ENCODE measurements at regions not wholly inside any gene's neighbourhood (a gene's known extent, or its start where the extent isn't known, plus 50 kb on each side); places are given as distances from the start of the nearest gene placed in this dataset.

DNA sequence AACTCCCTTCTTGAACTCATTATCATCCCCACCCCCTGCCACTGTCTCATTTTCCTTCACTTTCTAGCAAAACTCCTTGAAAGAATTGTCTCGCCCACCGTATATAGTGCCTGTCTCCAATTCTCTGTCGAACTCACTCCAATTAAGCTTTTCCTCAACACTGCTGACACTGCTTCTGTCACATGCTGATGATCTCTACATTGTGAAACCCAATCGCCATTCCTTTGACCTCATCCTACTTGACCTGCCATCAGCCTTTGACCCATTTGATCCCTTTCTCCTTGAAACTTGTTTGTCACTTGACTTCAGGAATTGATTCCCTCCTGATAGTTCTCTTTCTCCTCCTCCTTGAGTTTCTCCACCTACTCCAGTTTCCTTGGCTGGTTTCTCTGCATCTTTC is 54.8 kb downstream of the CCDC71L start:
- Histone ChIP-seq H3K36me3 (no peaks in the 10 kb centered on the region), H3K4me3 (ENCODE audit: low read depth, low read length) (no peak overlapping the region), H3K27me3 (no peaks in the 10 kb centered on the region), H3K9me3 (no peaks in the 10 kb centered on the region), H3K4me1 (peaks cover 11% of the 10 kb centered on the region)
- no peak for DNase-seq
- TF ChIP-seq, protein P1, sequence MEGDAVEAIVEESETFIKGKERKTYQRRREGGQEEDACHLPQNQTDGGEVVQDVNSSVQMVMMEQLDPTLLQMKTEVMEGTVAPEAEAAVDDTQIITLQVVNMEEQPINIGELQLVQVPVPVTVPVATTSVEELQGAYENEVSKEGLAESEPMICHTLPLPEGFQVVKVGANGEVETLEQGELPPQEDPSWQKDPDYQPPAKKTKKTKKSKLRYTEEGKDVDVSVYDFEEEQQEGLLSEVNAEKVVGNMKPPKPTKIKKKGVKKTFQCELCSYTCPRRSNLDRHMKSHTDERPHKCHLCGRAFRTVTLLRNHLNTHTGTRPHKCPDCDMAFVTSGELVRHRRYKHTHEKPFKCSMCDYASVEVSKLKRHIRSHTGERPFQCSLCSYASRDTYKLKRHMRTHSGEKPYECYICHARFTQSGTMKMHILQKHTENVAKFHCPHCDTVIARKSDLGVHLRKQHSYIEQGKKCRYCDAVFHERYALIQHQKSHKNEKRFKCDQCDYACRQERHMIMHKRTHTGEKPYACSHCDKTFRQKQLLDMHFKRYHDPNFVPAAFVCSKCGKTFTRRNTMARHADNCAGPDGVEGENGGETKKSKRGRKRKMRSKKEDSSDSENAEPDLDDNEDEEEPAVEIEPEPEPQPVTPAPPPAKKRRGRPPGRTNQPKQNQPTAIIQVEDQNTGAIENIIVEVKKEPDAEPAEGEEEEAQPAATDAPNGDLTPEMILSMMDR (IDR thresholded peaks at IDR 0.05; ENCODE audit: low read depth, low read length) = no peak

DNA sequence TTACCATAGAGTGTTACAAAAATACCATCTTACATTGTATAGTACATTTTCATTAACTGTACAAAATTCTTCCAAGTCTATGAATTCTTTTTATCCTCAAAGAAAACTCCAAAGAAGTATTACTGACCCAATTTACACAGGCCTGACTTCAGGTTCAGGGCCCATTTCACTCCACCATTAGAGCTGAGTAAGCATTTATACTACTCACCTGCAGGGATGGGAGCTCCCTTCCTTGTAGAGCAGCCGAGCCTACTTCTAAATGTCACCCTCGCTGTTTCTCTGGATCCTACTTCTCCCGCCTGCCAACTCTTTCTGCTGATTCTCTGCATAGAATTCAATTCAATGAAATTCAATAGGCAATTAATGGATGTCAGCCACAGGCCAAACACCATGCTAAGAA is 56.0 kb downstream of the CCDC71L start:
- TF ChIP-seq, protein P1 (IDR thresholded peaks at IDR 0.05; ENCODE audit: low read depth, low read length) = no peak
- H3K27me3 ChIP-seq = no peaks in the 10 kb centered on the region
- peaks cover 11% of the 10 kb centered on the region for H3K4me1 ChIP-seq
- no peaks in the 10 kb centered on the region for H3K36me3 ChIP-seq
- H3K9me3 ChIP-seq = no peaks in the 10 kb centered on the region
- no peak overlapping the region for H3K4me3 ChIP-seq (ENCODE audit: low read depth, low read length)
- DNase-seq = no peak

DNA sequence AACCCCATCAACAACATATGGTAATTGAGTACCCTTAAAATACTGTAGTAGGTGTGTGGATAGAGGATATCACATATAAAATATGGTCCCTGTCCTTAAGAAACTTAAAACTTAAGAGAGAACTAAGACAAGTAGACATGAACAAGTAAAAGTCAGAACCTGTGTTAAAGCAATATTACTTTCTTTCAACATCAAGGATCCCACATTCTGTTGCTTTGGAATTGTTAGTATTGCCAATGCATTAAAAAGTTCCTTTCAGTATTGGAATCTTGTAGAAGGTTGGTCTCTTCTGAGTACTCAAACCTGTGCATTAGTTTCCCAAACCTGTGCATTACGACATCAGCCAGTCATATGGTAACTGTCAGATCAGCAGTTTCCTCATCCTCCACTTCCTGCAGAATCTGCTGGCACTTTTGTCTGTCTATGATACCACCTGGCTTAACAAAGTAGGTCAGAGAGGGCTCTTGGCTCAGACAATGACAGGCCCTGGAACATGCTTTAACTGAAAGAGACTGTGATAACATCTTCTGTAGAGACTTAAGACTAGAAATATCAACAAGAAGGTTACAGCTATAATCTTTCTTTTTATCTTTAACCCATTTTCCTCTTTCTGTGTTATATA is 56.5 kb downstream of the CCDC71L start:
- Histone ChIP-seq H3K27me3 (no peaks in the 10 kb centered on the region), H3K36me3 (no peaks in the 10 kb centered on the region), H3K9me3 (no peaks in the 10 kb centered on the region), H3K4me1 (peaks cover 11% of the 10 kb centered on the region), H3K4me3 (ENCODE audit: low read depth, low read length) (no peak overlapping the region)
- TF ChIP-seq, protein P1 (IDR thresholded peaks at IDR 0.05; ENCODE audit: low read depth, low read length) = no peak
- DNase-seq = no peak

DNA sequence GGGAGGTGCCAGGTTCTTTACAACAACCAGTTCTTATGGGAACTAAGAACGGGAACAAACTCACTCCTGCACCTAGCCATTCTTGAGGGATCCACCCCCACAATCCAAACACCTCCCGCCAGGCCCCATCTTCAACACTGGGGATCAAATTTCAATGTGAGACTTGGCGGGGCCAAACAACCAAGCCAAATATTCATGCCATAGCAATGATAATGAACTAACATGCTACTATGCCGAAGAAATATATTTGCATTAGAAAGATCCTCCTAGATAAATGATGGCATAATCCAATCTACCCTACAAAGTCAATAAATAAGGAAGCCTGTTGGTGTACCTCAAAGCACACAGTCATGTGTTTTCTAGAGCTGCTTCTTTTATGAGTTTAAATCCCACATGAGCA is 57.6 kb downstream of the CCDC71L start:
- TF ChIP-seq, protein P1 (IDR thresholded peaks at IDR 0.05; ENCODE audit: low read depth, low read length) = no peak
- Histone ChIP-seq H3K9me3 (no peaks in the 10 kb centered on the region), H3K27me3 (no peaks in the 10 kb centered on the region), H3K4me3 (ENCODE audit: low read depth, low read length) (no peak overlapping the region), H3K36me3 (no peaks in the 10 kb centered on the region), H3K4me1 (peaks cover 12% of the 10 kb centered on the region)
- no peak for DNase-seq

DNA sequence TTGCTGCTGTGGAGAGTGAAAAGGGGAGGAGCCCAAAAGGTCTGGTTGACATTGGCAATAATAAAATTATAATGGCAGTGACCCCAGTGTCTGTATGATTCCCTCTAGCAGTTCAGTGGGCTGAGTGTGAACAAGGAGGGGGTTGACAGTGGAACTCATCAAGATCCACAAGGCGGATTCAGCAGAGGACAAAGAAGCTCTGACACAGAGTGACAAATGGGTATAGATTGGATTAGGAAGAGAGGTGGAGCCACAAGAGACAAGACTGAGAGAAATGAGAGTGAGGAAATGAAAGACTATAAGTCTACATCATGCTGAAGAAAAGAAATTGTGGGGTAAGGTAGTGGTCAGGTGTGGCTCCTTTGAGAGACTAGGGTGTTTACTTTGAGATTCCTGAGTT is 58.9 kb downstream of the CCDC71L start:
- TF ChIP-seq, protein P1 (IDR thresholded peaks at IDR 0.05; ENCODE audit: low read depth, low read length) = no peak

DNA sequence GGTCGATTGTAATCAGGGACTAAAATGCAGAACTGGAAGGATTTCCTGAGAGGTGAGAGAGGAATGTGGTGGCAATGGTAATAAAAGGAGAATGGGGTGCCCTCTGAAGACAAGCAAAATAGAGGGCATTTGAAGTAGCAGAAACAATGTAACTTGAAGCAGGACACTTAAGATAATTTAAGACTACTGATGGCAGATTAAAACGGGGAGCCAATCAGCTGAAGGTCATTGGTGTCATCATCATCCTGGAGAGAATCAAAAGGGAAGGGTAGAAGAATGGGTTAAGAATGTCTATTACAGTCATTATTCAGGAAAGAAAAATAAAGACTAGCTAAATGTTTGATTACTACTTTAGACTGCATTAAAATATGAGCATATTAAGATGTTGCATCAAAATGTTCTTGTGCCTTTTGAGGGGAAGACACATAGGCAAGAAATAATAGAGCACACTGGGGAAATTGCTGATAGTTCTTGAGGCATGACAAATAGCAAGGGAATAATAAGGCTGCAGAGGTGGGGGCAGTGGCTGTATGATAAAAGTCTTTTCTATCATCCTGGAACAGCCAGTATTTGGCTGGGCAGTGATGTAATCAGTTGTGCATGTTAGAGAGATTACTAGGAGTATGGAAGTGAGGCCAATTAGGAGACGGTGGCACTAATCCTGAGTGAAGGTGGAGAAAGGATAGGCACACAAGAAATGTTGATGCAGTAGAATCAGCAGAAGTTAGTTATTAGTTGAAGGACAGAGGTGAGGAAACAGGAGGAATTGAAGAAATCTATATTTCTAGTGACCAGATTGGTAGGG is 60.2 kb downstream of the CCDC71L start:
- DNase-seq = no peak
- Histone ChIP-seq H3K27me3 (no peaks in the 10 kb centered on the region), H3K9me3 (no peaks in the 10 kb centered on the region), H3K36me3 (no peaks in the 10 kb centered on the region), H3K4me1 (peaks cover 4% of the 10 kb centered on the region; the same call in 1 of the 2 replicates), H3K4me3 (ENCODE audit: low read depth, low read length) (no peak overlapping the region)
- TF ChIP-seq, protein P1 (IDR thresholded peaks at IDR 0.05; ENCODE audit: low read depth, low read length) = no peak

More for the DNA sequence above, 58.9 kb downstream of the CCDC71L start:
- no peak overlapping the region for H3K4me3 ChIP-seq (ENCODE audit: low read depth, low read length)
- no peaks in the 10 kb centered on the region for H3K36me3 ChIP-seq
- no peaks in the 10 kb centered on the region for H3K27me3 ChIP-seq
- no peaks in the 10 kb centered on the region for H3K9me3 ChIP-seq
- peaks cover 4% of the 10 kb centered on the region; the same call in 1 of the 2 replicates for H3K4me1 ChIP-seq
- no peak for DNase-seq
